HG02588 (cell line): ENCODE measurements at regions not wholly inside any gene's neighbourhood (a gene's known extent, or its start where the extent isn't known, plus 50 kb on each side); places are given as distances from the start of the nearest gene placed in this dataset.

Experiments
- ATAC-seq: cut with Tn5 transposase; IDR thresholded peaks from one replicate; pipeline ENCODE4 v1.9.1; 2021; ENCODE audit warnings: mild to moderate bottlenecking, moderate library complexity; ENCODE audit not compliant: unreplicated experiment

- no peak for ATAC-seq
These were observed 313.1 kb downstream of the LRFN2 start for GRCh38 chr6:40274058-40274457.

GRCh38 chr6:40268614-40269013, 318.6 kb downstream of the LRFN2 start:
- ATAC-seq, result no peak

- no peak for ATAC-seq
These were observed 319.0 kb downstream of the LRFN2 start for GRCh38 chr6:40268166-40268565.

GRCh38 chr6:40265615-40266014, 321.5 kb downstream of the LRFN2 start:
- ATAC-seq, result no peak

- ATAC-seq, result no peak
These were observed 323.2 kb downstream of the LRFN2 start for GRCh38 chr6:40263970-40264369.

GRCh38 chr6:40262363-40262762, 324.8 kb downstream of the LRFN2 start:
- ATAC-seq, result no peak

GRCh38 chr6:40258531-40258930, 324.3 kb upstream of the MOCS1 start:
- no peak for ATAC-seq

GRCh38 chr6:40256831-40257230, 322.6 kb upstream of the MOCS1 start:
- ATAC-seq, result no peak

GRCh38 chr6:40256224-40256623, 322.0 kb upstream of the MOCS1 start:
- no peak for ATAC-seq

- no peak for ATAC-seq
These were observed 319.2 kb upstream of the MOCS1 start for GRCh38 chr6:40253420-40253819.

- no peak for ATAC-seq
These were observed 318.4 kb upstream of the MOCS1 start for GRCh38 chr6:40252531-40253258.

GRCh38 chr6:40251637-40252300, 317.5 kb upstream of the MOCS1 start:
- ATAC-seq, result no peak

- ATAC-seq, result no peak
These were observed 315.7 kb upstream of the MOCS1 start for GRCh38 chr6:40249935-40250334.

GRCh38 chr6:40247516-40248115, 313.4 kb upstream of the MOCS1 start:
- ATAC-seq, result no peak

- ATAC-seq, result no peak
These were observed 310.4 kb upstream of the MOCS1 start for GRCh38 chr6:40244699-40245098.

- no peak for ATAC-seq
These were observed 298.4 kb upstream of the MOCS1 start for GRCh38 chr6:40232698-40233097.

GRCh38 chr6:40227735-40228134, 293.5 kb upstream of the MOCS1 start:
- no peak for ATAC-seq

GRCh38 chr6:40222354-40222753, 288.1 kb upstream of the MOCS1 start:
- no peak for ATAC-seq

- no peak for ATAC-seq
These were observed 285.5 kb upstream of the MOCS1 start for GRCh38 chr6:40219799-40220198.

- no peak for ATAC-seq
These were observed 276.4 kb upstream of the MOCS1 start for GRCh38 chr6:40210628-40211056.

- no peak for ATAC-seq
These were observed 271.5 kb upstream of the MOCS1 start for GRCh38 chr6:40205801-40206200.

- no peak for ATAC-seq
These were observed 270.7 kb upstream of the MOCS1 start for GRCh38 chr6:40205004-40205403.
